ENCODE measurements at regions not wholly inside any gene's neighbourhood (a gene's known extent, or its start where the extent isn't known, plus 50 kb on each side); places are given as distances from the start of the nearest gene placed in this dataset.

DNA sequence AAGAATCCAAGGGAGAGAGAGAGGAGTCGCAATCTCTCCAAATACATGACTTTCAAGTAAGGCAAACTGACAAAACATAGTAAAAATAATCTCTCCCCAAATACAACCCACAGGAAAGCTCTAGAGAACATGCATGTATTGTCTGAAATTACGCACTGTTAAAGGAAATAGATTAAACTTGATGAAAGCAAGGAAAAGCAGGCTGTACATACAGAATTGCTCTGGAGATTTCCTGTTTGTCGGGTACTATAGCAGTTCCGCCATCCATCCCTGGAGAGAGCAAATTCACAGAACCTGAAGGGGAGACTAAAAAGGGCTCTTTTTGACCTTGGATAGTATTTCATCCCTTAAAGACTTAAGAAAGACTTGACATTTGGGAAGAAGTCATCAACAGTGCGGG lies 170.2 kb upstream of the BET1 start:
- no peak overlapping the region for H2BK5ac ChIP-seq (ENCODE audit: low read depth, low read length, poor library complexity)
- no peak overlapping the region for H2AK5ac ChIP-seq (ENCODE audit: low read length)
- H3K79me1 ChIP-seq (ENCODE audit: low read length): no peaks in the 10 kb centered on the region
- no peak overlapping the region for H3K14ac ChIP-seq (ENCODE audit: low read length)
- H3K4me1 ChIP-seq (ENCODE audit: control insufficient read depth in 1 of 2, insufficient read depth in 2 of 2, low read length in 2 of 2): no peaks in the 10 kb centered on the region
- no peak overlapping the region for H4K12ac ChIP-seq (ENCODE audit: low read depth, low read length)
- H4K91ac ChIP-seq (ENCODE audit: low read depth, low read length): no peak overlapping the region
- no peak overlapping the region for H2AFZ ChIP-seq (ENCODE audit: insufficient read depth, low read length, poor library complexity)
- no peak overlapping the region for H3K27ac ChIP-seq (ENCODE audit: low read depth, low read length)
- no peak overlapping the region for H3K4me2 ChIP-seq (ENCODE audit: low read length)
- H2BK120ac ChIP-seq (ENCODE audit: insufficient read depth, low read length, poor library complexity): no peak overlapping the region
- no peak overlapping the region for H3K9ac ChIP-seq (ENCODE audit: low read length)
- no peak overlapping the region for H3K4me3 ChIP-seq (ENCODE audit: low read depth, low read length)
- H3K4ac ChIP-seq (ENCODE audit: low read depth, low read length): no peak overlapping the region
- H3K27me3 ChIP-seq (ENCODE audit: insufficient read depth, low read length): no peaks in the 10 kb centered on the region
- no peak for DNase-seq
- no peaks in the 10 kb centered on the region for H3K36me3 ChIP-seq (ENCODE audit: control insufficient read depth in 1 of 2, insufficient read depth in 2 of 2, low read length in 2 of 2)
- no peak overlapping the region for H3K18ac ChIP-seq (ENCODE audit: low read length)
- H3K9me3 ChIP-seq (ENCODE audit: insufficient read depth, low read depth, low read length): no peaks in the 10 kb centered on the region
- no peak overlapping the region for H4K8ac ChIP-seq (ENCODE audit: low read depth, low read length)
- H3K23ac ChIP-seq (ENCODE audit: low read length): no peak overlapping the region
- WGBS (ENCODE audit: extremely low coverage, insufficient coverage, insufficient read length): no CpG with 5 or more reads among the region's 5 CpGs
- H3K79me2 ChIP-seq (ENCODE audit: control insufficient read depth, insufficient read depth, low read length, poor library complexity): no peaks in the 10 kb centered on the region
- no peak overlapping the region for H2BK12ac ChIP-seq (ENCODE audit: low read length)

DNA sequence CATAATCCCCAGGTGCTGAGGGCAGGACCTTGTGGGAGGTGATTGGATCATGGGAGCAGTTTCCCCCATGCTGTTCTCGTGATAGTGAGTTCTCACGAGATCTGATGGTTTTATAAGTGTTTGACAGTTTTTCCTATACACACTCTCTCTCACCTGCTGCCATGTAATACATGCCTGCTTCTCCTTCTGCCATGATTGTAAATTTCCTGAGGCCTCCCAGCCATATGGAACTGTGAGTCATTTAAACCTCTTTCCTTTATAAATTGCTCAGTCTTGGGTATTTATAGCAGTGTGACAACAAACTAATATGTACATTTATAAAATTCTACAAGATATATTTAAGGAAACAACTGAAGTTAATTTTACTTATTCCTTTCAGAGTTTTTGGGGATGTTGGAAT lies 170.8 kb upstream of the BET1 start:
- Histone ChIP-seq H2BK5ac (ENCODE audit: low read depth, low read length, poor library complexity) (no peak overlapping the region), H4K8ac (ENCODE audit: low read depth, low read length) (no peak overlapping the region), H2AFZ (ENCODE audit: insufficient read depth, low read length, poor library complexity) (no peak overlapping the region), H3K18ac (ENCODE audit: low read length) (no peak overlapping the region), H3K23ac (ENCODE audit: low read length) (no peak overlapping the region), H3K4me3 (ENCODE audit: low read depth, low read length) (no peak overlapping the region), H3K4me2 (ENCODE audit: low read length) (no peak overlapping the region), H2BK12ac (ENCODE audit: low read length) (no peak overlapping the region), H4K91ac (ENCODE audit: low read depth, low read length) (no peak overlapping the region), H2BK120ac (ENCODE audit: insufficient read depth, low read length, poor library complexity) (no peak overlapping the region), H3K9ac (ENCODE audit: low read length) (no peak overlapping the region), H3K36me3 (ENCODE audit: control insufficient read depth in 1 of 2, insufficient read depth in 2 of 2, low read length in 2 of 2) (no peaks in the 10 kb centered on the region), H3K4ac (ENCODE audit: low read depth, low read length) (no peak overlapping the region), H3K14ac (ENCODE audit: low read length) (no peak overlapping the region), H3K27ac (ENCODE audit: low read depth, low read length) (no peak overlapping the region), H3K27me3 (ENCODE audit: insufficient read depth, low read length) (no peaks in the 10 kb centered on the region), H3K9me3 (ENCODE audit: insufficient read depth, low read depth, low read length) (no peaks in the 10 kb centered on the region), H2AK5ac (ENCODE audit: low read length) (no peak overlapping the region), H3K79me2 (ENCODE audit: control insufficient read depth, insufficient read depth, low read length, poor library complexity) (no peaks in the 10 kb centered on the region), H3K79me1 (ENCODE audit: low read length) (no peaks in the 10 kb centered on the region), H4K12ac (ENCODE audit: low read depth, low read length) (no peak overlapping the region), H3K4me1 (ENCODE audit: control insufficient read depth in 1 of 2, insufficient read depth in 2 of 2, low read length in 2 of 2) (no peaks in the 10 kb centered on the region)
- no CpG with 5 or more reads among the region's 2 CpGs for WGBS (ENCODE audit: extremely low coverage, insufficient coverage, insufficient read length)
- no peak for DNase-seq

- Histone ChIP-seq H2BK120ac (ENCODE audit: insufficient read depth, low read length, poor library complexity) (no peak overlapping the region), H3K23ac (ENCODE audit: low read length) (no peak overlapping the region), H3K14ac (ENCODE audit: low read length) (no peak overlapping the region), H4K91ac (ENCODE audit: low read depth, low read length) (no peak overlapping the region), H3K79me1 (ENCODE audit: low read length) (no peaks in the 10 kb centered on the region), H3K4ac (ENCODE audit: low read depth, low read length) (no peak overlapping the region), H2BK5ac (ENCODE audit: low read depth, low read length, poor library complexity) (no peak overlapping the region), H3K9me3 (ENCODE audit: insufficient read depth, low read depth, low read length) (no peaks in the 10 kb centered on the region), H3K27me3 (ENCODE audit: insufficient read depth, low read length) (no peaks in the 10 kb centered on the region), H3K4me3 (ENCODE audit: low read depth, low read length) (no peak overlapping the region), H3K27ac (ENCODE audit: low read depth, low read length) (no peak overlapping the region), H3K9ac (ENCODE audit: low read length) (no peak overlapping the region), H4K8ac (ENCODE audit: low read depth, low read length) (no peak overlapping the region), H3K79me2 (ENCODE audit: control insufficient read depth, insufficient read depth, low read length, poor library complexity) (no peaks in the 10 kb centered on the region), H4K12ac (ENCODE audit: low read depth, low read length) (no peak overlapping the region), H2AK5ac (ENCODE audit: low read length) (no peak overlapping the region), H2BK12ac (ENCODE audit: low read length) (no peak overlapping the region), H3K4me2 (ENCODE audit: low read length) (no peak overlapping the region), H3K4me1 (ENCODE audit: control insufficient read depth in 1 of 2, insufficient read depth in 2 of 2, low read length in 2 of 2) (no peaks in the 10 kb centered on the region), H3K36me3 (ENCODE audit: control insufficient read depth in 1 of 2, insufficient read depth in 2 of 2, low read length in 2 of 2) (no peaks in the 10 kb centered on the region), H3K18ac (ENCODE audit: low read length) (no peak overlapping the region), H2AFZ (ENCODE audit: insufficient read depth, low read length, poor library complexity) (no peak overlapping the region)
- WGBS (ENCODE audit: extremely low coverage, insufficient coverage, insufficient read length): no CpG with 5 or more reads among the region's 4 CpGs
- no peak for DNase-seq
Observed at GRCh38 chr7:94176694-94177200, 172.6 kb upstream of the BET1 start.

- no peak overlapping the region for H2BK120ac ChIP-seq (ENCODE audit: insufficient read depth, low read length, poor library complexity)
- H3K4me3 ChIP-seq (ENCODE audit: low read depth, low read length): no peak overlapping the region
- H3K79me2 ChIP-seq (ENCODE audit: control insufficient read depth, insufficient read depth, low read length, poor library complexity): no peaks in the 10 kb centered on the region
- H3K14ac ChIP-seq (ENCODE audit: low read length): no peak overlapping the region
- H3K23ac ChIP-seq (ENCODE audit: low read length): no peak overlapping the region
- H3K4me1 ChIP-seq (ENCODE audit: control insufficient read depth in 1 of 2, insufficient read depth in 2 of 2, low read length in 2 of 2): peaks cover 0 to 4% of the 10 kb centered on the region in 2 experiments
- no peaks in the 10 kb centered on the region for H3K9me3 ChIP-seq (ENCODE audit: insufficient read depth, low read depth, low read length)
- no peak overlapping the region for H2BK12ac ChIP-seq (ENCODE audit: low read length)
- no peak overlapping the region for H3K9ac ChIP-seq (ENCODE audit: low read length)
- no peak overlapping the region for H3K4me2 ChIP-seq (ENCODE audit: low read length)
- no peak overlapping the region for H3K27ac ChIP-seq (ENCODE audit: low read depth, low read length)
- no peak for DNase-seq
- no peak overlapping the region for H4K12ac ChIP-seq (ENCODE audit: low read depth, low read length)
- H2AFZ ChIP-seq (ENCODE audit: insufficient read depth, low read length, poor library complexity): no peak overlapping the region
- H2BK5ac ChIP-seq (ENCODE audit: low read depth, low read length, poor library complexity): no peak overlapping the region
- H3K79me1 ChIP-seq (ENCODE audit: low read length): no peaks in the 10 kb centered on the region
- no peaks in the 10 kb centered on the region for H3K27me3 ChIP-seq (ENCODE audit: insufficient read depth, low read length)
- H3K18ac ChIP-seq (ENCODE audit: low read length): no peak overlapping the region
- H3K36me3 ChIP-seq (ENCODE audit: control insufficient read depth in 1 of 2, insufficient read depth in 2 of 2, low read length in 2 of 2): no peaks in the 10 kb centered on the region
- H4K8ac ChIP-seq (ENCODE audit: low read depth, low read length): no peak overlapping the region
- WGBS (ENCODE audit: extremely low coverage, insufficient coverage, insufficient read length): no CpG with 5 or more reads among the region's 3 CpGs
- no peak overlapping the region for H4K91ac ChIP-seq (ENCODE audit: low read depth, low read length)
- no peak overlapping the region for H3K4ac ChIP-seq (ENCODE audit: low read depth, low read length)
- H2AK5ac ChIP-seq (ENCODE audit: low read length): no peak overlapping the region
Observed at GRCh38 chr7:94177441-94177840, 173.3 kb upstream of the BET1 start.
